ENCODE measurements at regions not wholly inside any gene's neighbourhood (a gene's known extent, or its start where the extent isn't known, plus 50 kb on each side); places are given as distances from the start of the nearest gene placed in this dataset.

DNA sequence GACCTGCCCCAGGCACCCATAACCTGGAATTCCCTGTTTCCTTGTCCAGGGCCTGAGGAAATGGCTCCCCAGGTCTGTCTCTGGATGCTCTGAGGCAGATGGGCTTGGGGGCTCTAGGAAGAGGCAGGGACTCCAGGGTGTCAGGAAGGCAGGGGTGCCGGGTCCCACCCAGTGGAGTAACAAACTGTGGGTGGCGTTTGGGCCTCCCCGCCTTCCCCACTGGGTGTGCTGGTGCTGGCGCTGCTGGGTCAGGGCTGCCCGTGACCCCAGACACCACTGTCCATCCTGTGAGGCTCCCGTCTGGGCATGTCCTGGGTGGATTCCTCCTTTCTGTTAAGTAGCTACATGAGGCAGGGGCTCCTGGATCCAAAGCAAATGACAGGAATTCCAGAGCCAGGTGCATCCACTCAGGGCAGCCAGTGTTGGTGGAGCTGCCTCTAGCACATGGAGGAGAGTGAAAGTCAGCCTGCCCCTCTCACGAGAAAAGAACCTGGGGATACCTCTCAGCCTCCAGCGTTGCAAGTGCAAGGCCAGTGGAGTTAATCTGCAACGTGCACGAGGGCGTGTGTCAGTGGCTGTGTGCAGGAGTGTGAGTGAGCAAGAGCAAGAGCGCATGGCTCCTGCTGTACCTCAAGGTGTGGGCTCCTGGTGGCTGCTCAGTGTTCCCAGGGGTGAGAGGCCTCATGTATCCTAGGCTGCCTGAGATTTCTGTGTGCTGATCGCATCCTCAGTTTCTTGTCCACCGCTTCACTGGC lies 403.1 kb downstream of the TMEM121 start:
- no peaks in the 10 kb centered on the region for H3K27me3 ChIP-seq (replicated peaks; ENCODE audit: insufficient read depth)
- no peak for ATAC-seq (ENCODE audit: insufficient number of reproducible peaks, low FRiP score, low read depth)
- H3K36me3 ChIP-seq = no peaks in the 10 kb centered on the region
- no peak overlapping the region for H3K27ac ChIP-seq
- no peak for DNase-seq (ENCODE audit: low spot score)
- no peaks in the 10 kb centered on the region for H3K4me1 ChIP-seq (ENCODE audit: control insufficient read depth in 1 of 2, low read depth in 2 of 2)
- H3K4me3 ChIP-seq = no peak overlapping the region
- TF ChIP-seq, protein P1, sequence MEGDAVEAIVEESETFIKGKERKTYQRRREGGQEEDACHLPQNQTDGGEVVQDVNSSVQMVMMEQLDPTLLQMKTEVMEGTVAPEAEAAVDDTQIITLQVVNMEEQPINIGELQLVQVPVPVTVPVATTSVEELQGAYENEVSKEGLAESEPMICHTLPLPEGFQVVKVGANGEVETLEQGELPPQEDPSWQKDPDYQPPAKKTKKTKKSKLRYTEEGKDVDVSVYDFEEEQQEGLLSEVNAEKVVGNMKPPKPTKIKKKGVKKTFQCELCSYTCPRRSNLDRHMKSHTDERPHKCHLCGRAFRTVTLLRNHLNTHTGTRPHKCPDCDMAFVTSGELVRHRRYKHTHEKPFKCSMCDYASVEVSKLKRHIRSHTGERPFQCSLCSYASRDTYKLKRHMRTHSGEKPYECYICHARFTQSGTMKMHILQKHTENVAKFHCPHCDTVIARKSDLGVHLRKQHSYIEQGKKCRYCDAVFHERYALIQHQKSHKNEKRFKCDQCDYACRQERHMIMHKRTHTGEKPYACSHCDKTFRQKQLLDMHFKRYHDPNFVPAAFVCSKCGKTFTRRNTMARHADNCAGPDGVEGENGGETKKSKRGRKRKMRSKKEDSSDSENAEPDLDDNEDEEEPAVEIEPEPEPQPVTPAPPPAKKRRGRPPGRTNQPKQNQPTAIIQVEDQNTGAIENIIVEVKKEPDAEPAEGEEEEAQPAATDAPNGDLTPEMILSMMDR (IDR thresholded peaks at IDR 0.05) = no peak
- no peaks in the 10 kb centered on the region for H3K9me3 ChIP-seq

DNA sequence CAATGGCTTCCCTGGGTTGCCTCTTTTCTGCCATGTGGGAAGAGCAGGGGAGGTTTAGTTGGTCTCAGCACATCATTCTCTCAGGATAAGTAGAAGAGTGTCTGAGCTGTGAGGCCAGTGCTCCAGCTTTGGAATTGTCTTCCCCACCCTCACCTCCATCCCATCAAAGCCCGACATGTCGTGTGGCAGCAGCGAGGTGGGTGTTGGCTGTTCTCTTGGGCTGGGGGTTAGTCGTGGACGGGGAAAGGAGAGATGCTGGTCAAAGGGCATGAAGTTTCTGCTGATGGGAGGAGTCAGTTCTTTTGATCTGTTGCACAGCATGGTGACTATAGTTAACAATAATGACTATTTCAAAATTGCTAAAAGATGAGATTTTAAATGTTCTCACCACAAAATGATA lies 404.2 kb downstream of the TMEM121 start:
- TF ChIP-seq, protein P1 (IDR thresholded peaks at IDR 0.05) = no peak

DNA sequence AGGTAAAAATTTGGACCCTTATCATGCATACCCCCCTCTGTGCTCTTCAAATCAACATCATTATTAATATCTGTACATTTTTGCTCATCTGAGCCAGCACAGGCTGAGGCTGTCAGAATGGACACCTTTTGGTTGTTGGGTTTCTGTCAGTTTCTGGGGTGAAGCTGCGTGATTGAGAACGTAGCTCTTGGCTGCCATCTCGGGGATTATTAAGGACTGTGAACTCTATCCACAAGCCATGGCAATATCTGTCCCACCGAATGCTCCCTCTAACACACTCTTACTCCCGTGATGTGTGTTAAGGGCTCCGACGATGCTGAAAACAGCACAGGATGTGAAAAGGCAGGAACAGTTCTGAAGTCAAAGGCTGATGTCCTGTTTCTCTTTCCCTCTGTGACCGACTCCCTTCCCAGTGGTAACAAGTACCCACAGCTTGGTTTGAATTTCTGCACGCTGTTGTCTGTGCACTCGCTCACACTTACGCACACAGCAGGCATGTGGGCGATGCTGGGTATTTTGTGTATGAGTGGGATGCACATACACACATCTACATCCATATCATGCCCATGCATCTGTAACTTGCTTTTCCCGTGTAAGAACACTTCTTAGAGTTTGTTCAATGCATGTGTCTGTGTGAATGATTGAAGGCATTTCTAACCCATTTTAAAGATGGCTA lies 405.6 kb downstream of the TMEM121 start:
- DNase-seq (ENCODE audit: low spot score) = no peak
- TF ChIP-seq, protein P1 (IDR thresholded peaks at IDR 0.05) = no peak
- Histone ChIP-seq H3K4me3 (no peak overlapping the region), H3K27ac (no peak overlapping the region), H3K9me3 (peaks cover 3% of the 10 kb centered on the region), H3K4me1 (ENCODE audit: control insufficient read depth in 1 of 2, low read depth in 2 of 2) (no peaks in the 10 kb centered on the region), H3K36me3 (no peaks in the 10 kb centered on the region), H3K27me3 (replicated peaks; ENCODE audit: insufficient read depth) (no peaks in the 10 kb centered on the region)
- ATAC-seq (ENCODE audit: insufficient number of reproducible peaks, low FRiP score, low read depth) = no peak

More for the DNA sequence above, 404.2 kb downstream of the TMEM121 start:
- Histone ChIP-seq H3K4me1 (ENCODE audit: control insufficient read depth in 1 of 2, low read depth in 2 of 2) (no peaks in the 10 kb centered on the region), H3K27ac (no peak overlapping the region), H3K36me3 (no peaks in the 10 kb centered on the region), H3K27me3 (replicated peaks; ENCODE audit: insufficient read depth) (no peaks in the 10 kb centered on the region), H3K9me3 (peaks cover 3% of the 10 kb centered on the region), H3K4me3 (no peak overlapping the region)
- no peak for ATAC-seq (ENCODE audit: insufficient number of reproducible peaks, low FRiP score, low read depth)
- no peak for DNase-seq (ENCODE audit: low spot score)

DNA sequence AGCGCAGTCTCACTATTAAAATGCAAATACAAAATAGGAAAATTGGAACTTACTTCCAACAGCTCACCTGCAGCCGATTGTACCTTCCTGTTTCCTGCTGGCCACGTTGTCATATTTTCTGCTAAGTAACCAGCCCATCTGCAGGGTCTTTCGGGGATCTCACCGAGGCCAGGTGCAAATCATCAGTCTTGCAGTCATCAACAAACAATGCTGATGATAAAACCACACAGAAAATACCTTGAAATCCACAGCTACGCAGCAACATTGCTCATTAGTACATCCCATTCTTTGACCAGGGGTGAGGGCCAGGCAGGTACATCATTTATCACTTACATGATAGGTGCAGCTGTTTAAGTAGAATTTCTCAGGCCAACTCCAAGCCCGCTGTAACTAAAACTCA lies 406.9 kb downstream of the TMEM121 start:
- Histone ChIP-seq H3K9me3 (peaks cover 3% of the 10 kb centered on the region), H3K27ac (no peak overlapping the region), H3K4me1 (ENCODE audit: control insufficient read depth in 1 of 2, low read depth in 2 of 2) (no peaks in the 10 kb centered on the region), H3K36me3 (no peaks in the 10 kb centered on the region), H3K4me3 (no peak overlapping the region), H3K27me3 (replicated peaks; ENCODE audit: insufficient read depth) (no peaks in the 10 kb centered on the region)
- TF ChIP-seq, protein P1 (IDR thresholded peaks at IDR 0.05) = no peak
- no peak for DNase-seq (ENCODE audit: low spot score)
- no peak for ATAC-seq (ENCODE audit: insufficient number of reproducible peaks, low FRiP score, low read depth)

DNA sequence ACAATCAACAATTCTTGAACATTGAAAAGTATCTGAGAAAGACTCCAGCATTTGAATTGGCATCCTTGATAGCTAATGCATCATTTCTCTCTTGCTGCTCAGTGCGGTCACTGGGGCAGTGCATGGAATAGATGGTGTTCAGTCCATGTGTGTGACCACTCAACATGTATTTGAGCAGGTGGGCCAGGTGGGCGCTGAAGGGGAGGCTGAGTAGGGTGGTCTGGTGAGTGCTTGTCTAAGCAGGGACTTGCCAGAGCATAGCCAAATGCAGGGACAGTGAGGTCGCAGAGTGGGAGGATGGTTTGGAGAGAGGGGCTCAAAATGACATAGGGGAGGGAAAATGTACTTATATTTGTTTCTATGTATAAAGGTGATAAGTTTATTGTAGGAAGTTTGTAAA lies 409.0 kb downstream of the TMEM121 start:
- DNase-seq (ENCODE audit: low spot score) (no peak), ATAC-seq (ENCODE audit: insufficient number of reproducible peaks, low FRiP score, low read depth) (no peak)
- no peaks in the 10 kb centered on the region for H3K27me3 ChIP-seq (replicated peaks; ENCODE audit: insufficient read depth)
- TF ChIP-seq, protein P1 (IDR thresholded peaks at IDR 0.05) = no peak
- H3K36me3 ChIP-seq = no peaks in the 10 kb centered on the region
- peaks cover 9% of the 10 kb centered on the region for H3K9me3 ChIP-seq
- no peak overlapping the region for H3K27ac ChIP-seq
- H3K4me3 ChIP-seq = no peak overlapping the region
- H3K4me1 ChIP-seq (ENCODE audit: control insufficient read depth in 1 of 2, low read depth in 2 of 2) = no peaks in the 10 kb centered on the region
